HG03025 (cell line): ENCODE measurements at regions not wholly inside any gene's neighbourhood (a gene's known extent, or its start where the extent isn't known, plus 50 kb on each side); places are given as distances from the start of the nearest gene placed in this dataset.

Experiments
- ATAC-seq: cut with Tn5 transposase; IDR thresholded peaks from one replicate; pipeline ENCODE4 v1.9.1; 2021; ENCODE audit warnings: mild to moderate bottlenecking, moderate library complexity; ENCODE audit not compliant: unreplicated experiment, low FRiP score

DNA sequence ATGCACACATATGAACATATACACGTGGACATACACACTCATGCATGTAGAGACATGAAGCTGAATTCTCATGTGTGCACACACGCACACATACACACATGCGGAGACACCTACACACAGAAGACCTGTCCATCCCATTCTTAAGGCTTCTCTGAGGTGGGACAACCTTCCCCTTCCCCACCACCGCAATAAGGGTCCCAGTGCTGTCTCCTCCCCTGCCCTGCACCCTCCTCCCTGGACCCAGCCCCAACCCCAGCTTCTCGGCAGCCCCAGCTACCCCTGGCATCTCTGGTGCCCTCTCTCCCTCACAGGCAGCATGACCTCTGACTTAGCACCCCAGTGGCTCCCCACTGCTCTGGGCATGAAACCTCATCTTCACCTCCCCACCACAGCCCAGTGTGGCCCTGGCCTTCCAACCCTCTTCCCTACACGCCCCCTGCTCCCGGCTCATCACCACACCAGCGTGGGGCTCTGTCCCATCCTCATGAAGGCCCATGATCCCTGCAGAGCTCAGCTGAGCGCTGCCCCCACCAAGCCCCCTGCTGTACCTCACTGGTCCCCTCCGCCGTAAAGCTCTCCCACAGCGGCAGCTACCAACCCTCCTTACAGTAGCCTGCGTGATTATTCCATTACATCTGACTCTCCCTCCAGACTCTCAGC, 204.1 kb upstream of the ZNF536 start:
- no peak for ATAC-seq

DNA sequence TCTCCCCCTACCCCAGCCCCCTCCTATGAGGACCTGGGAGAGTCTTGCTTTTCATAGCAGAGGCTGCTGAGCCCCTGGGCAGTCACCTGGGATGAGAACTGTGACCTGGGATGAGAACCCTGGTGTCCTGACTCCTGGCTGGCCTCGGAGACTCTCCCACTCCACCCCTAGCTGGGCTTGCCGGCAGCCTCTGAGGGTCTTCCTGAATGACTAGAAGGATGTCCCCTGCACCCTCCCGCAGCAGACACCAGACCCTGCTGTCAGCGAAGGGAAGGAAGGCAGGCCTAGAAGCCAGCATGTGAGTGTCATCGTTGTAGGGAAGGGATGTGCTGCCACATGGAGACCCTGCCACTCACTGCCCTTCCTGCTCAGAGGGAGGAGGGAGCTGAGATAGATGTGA, 203.4 kb upstream of the ZNF536 start:
- no peak for ATAC-seq

DNA sequence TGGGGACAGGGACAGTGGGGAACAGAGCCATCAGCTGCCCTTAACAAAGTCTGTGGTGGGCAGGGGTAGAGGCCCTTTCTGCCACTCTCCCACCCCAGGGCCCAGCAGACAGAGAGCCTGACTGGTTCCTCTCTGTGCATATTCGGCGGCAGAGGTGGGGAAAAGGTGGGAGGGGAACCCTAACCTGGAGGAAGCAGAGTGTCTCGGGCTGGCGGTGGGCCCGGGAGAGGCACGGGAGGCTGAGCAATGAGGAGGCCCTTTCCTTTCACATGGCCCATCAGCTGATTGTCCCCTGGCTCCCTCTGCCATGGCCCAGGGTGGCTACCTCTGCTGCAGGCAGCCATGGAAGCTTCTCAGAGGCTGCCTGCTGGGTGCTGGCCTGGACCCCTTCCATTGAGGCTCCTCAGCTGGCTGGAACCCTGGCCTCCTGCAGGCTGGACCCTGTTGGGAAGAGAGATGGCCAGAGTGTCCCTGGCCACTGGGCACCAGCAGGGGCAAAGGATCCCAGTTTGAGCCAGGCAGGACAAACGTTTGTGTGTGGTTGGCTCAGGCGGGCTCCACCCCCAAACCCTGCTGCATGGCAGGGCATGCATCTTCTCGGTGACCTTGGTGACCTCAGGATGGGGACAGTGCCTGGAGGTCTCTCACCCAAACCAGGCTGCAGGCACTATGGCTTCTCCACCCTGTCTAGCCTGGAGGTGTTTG, 202.8 kb upstream of the ZNF536 start:
- ATAC-seq = no peak

DNA sequence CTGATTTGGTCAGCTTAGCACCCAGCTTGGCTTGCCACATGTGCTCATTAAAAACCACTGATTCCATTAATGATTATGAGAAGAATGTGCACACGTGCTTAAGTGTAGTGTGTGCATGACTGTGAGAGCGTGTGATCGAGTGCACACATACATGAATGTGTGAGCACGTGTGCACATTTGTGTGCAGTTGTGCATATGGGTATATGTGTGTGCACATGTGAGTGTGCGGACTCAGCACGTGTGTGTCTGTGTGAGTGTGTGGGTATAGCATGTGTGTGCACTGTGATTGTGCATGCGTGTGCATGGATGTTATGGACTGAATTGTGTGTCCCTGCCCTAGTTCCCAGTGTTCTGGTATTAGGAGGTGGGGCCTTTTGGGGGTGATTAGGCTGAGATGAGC, 202.1 kb upstream of the ZNF536 start:
- no peak for ATAC-seq

DNA sequence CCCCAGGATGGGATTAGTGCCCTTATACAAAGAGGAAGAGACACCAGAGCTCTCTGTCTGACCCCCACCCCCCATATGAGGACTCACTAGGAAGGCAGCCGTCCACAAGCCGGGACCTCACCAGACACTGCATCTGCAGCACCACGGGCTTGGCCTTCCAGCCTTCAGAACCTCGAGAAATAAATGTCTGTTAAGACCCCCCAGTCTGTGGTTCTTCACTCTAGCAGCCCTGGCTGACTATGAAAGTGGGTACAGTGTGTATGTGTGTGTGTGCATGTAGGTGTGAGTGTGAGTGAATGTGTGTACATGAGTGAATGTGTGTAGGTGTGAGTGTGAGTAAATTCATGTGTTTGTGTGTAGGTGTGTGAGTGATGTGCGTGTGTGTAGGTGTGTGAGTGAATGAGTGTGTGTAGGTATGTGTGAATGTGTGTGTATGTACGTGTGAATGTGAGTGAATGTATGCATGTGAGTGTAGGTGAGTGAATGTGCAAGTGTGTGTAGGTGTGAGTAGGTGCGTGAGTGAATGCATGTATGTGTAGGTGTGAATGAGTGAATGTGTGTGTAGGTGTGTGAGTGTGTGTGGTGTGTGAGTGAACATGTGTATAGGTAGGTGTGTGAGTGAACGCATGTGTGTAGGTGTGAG, 201.6 kb upstream of the ZNF536 start:
- no peak for ATAC-seq

DNA sequence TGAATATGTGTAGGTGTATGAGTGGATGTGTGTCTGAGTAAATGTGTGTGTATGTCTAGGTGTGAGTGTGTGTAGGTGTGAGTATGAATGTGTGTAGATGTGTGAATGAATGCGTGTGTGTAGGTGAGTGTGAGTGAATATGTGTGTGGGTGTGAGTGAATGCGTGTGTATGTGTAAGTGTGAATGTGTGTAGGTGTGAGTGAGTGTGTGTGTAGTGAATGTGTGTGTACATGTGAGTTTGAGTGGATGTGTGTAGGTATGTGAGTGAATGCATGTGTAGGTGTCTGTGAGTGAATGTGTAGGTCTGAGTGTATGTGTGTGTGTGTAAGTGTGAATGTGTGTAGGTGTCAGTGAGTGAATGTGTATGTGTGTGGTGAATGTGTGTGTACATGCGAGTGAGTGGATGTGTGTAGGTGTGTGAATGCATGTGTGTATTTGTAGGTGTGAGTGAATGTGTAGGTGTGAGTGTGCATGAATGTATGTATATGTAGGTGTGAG, 201.0 kb upstream of the ZNF536 start:
- no peak for ATAC-seq

DNA sequence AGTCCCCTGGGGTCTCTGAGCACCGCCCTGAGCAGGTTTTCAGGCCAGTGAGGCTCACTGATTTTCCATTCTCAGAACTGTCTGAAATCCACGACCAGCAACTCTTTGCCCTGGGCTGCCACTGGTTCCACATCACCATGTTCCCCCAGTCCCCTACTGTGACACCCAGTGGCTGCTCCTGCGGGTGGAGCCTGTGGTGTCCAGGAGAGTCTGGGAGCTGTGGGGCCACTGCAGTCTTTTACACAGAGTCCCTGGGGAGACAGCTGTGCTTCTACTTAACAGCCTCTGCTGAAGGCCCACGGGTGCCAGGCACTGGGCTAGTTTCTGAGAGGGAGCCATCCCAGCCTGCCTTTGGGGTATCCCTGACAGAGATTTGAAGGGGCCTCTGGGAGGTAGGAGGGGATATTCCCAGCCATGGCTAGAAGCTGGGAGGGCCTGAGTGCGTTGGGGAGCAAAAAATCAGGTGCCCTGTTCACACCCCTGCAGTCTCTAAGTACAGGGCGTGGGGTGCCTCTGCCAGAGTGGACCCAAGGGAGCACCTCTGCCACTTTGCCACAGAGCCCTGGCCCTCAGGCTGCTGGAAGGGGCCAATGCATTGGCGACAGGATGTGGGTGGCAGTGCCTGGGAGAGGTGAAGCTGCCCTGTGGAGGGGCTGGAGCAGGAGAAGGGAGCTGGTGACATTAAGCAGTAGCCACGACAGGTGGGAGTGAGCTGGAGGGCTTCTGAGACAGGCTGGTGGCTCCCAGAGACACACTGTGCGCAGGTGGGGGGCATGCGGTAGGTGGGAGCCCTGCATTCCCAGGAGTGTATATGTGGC, 200.2 kb upstream of the ZNF536 start:
- ATAC-seq = no peak

DNA sequence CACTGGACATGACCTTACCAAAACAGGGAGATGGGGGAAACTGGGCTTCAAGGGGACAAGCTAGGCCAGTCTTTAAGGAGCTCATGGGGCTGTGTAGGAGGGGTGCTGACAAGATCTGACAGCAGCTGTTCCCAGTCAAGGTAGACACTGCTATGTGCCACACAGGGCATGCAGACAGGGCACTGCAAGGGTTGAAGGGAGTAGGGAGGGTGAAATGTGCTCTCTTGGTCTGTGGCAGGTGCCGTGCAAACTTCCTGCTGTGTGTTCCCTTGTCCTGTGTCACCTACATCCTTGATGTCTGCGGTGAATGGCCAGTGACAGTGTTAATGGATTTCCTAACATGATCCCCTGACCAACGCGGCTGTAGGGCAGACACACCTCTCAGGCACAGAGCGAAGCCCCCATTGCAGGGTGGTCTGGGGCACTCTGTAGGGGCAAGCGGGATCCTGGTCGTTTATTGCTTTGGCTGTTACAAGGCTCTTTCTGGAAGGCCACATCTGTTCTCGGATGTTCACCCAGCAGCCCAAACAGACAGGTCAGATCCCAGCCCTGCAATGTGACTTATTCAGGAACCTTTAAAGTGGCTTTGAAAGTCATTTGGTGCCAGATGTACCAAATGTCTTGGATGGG, 199.5 kb upstream of the ZNF536 start:
- ATAC-seq = no peak

DNA sequence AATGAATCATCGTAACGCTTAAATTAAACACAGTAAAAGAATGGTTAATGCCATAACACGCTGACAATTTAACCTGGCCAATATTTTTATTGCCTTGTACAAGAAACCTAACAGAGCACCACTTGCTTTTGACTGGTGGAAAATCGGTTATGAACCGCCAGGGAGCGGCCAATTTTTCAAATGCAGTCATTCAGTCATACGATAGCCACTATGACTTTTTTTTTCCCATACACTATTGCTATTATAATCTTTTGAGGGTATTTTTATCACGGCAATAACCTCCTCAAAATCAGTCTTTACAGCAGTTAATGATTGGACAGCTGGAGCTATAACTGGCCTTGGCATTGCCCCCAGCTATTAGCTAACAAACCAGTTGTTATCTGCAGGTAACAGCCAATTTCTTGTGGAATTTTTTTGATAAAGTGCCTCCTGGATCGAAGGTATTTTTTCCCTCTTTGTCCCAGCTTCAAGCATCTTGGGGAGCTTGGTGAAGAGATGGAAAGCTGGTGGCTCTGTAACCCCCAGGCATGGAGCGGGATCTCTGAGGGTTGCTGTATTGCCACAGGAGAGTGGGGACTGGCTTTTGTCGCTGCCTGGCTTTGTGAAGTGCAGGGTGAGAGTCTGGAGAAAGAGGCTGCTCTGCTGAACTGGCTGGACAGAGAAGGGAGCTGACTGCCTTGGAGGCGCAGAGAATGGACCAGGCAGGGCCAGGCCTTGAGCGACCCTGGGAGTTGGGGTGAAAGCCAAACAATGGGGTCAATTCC, 198.4 kb upstream of the ZNF536 start:
- no peak for ATAC-seq

DNA sequence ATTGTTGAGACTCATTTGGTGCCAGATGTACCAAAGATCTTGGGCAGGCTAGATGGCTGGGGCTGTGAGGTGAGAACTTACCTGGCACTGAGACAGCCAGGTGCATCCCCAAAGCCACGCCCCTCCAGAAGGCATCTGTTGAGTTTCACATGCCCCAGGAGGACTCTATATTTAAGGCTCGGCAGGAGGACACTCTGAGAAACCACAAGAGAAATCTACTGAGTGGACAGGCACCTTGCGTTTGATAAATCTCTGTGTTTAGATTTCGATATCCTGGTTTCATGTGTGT, 197.9 kb upstream of the ZNF536 start:
- ATAC-seq = no peak

DNA sequence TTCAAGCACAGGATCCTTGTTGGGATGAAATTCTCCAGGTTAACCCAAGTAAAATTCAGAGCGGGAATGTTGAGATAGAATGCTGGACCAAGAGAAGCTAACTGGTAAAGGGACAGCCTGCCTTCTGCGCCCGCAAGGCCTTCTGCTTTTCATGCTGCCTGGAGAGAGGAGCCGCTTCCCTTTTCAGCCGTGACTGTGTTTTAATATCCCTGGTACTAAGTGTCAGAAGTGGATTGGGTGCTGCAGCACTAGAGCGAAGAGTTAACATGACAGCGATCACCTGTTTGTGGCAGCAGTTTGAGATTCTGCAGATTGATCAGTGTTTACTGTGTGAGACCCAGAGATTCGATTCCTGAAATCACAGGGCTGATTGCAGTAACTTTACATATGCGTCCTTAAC, 197.4 kb upstream of the ZNF536 start:
- no peak for ATAC-seq

DNA sequence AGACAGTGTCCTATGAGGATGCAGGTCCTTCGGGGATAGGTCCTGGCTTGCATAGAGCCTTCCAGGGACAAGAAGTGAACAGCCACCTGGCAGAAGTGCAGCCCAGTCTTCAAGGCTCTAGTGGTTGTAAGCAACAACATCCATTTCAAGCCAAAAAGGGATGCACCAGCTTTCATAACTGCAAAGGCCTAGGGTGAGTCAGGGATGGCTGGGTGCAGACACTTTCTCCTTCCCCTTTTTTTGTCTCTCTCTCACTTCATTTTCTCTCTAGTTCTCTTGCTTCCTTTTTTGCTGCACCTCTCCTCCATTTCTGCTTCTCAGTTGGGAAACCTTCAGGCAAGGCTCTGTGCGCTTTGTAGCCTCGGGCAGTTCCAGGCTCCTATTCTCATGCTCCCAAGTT, 196.2 kb upstream of the ZNF536 start:
- ATAC-seq = no peak

DNA sequence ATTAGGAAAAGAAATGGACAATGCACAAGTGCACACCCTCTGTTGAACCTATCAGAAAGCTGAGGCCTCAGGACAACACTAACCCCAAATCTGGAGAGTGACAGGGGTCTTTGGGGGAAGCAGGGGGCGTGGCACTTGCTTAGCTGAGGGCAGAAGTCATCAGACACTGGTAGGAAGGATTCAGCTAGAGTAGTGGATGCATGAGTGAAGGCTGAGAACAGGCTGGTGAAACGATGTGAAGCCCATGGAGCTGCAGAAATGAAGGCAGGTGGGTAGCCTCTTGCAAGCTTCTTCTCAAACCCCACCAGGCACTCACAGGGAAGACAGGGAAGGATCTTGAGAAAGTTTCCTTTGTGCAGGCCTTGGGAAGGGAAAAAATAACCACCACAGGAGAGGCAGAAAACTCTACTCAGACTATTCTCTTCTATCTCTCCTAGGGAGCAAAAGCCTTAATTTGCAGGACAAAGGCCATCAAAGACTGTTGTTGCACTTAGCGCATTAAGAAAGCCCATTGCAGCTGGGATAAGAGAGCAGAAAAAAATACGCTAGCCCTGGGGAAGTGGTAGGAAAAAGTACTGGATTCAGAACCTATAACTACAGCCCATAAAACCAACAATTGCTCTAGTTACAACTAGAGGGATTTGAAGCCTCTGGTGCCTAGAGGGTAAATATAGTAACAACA, 193.3 kb upstream of the ZNF536 start:
- no peak for ATAC-seq

DNA sequence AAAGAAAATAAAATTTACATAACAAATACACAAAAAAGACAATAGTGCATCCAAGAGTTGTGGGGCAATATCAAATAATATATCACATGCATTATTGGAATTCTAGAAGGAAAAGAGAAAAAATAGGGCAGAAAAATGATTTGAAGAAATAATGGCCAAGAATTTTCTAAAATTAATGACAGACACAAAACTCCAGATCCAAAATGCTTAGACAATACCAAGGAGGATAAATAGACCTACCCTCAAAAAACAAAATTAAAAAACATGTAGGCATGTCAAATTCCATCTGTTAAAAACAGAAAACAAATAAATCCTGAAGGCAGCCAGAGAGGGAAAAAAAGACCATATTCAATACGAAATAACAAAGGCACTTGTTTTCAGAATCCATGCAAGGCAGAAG, 191.5 kb upstream of the ZNF536 start:
- no peak for ATAC-seq

DNA sequence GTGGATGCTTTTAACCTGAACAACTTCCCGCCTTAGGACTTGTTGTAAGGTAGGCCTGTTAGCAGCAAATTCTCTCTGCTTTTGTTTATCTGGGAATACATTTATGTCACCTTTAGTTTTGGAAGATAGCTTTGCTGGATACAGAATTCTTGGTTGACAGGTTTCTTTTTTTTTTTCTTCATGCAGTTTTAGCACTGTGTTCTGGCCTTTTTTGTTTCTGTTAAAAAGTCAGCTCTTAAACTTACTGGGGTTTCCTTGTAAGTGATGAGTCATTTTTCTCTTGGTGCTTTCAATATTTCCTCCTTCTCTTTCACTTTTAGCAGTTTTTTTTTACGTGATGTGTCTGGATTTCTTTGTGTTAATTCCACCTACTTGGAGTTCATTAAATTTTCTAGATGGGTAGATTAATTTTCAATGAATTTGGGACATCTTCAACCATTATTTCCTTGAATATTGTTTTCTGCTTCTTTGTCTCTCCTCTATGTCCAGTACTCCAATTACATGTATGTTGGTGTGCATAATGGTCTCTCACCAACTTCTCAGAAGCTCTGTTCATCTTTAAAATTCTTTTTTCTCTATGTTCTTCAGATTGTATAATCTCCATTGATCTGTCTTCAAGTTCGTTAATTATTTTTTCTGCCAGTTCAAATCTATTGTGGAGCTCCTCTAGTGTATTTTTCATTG, 188.2 kb upstream of the ZNF536 start:
- no peak for ATAC-seq

DNA sequence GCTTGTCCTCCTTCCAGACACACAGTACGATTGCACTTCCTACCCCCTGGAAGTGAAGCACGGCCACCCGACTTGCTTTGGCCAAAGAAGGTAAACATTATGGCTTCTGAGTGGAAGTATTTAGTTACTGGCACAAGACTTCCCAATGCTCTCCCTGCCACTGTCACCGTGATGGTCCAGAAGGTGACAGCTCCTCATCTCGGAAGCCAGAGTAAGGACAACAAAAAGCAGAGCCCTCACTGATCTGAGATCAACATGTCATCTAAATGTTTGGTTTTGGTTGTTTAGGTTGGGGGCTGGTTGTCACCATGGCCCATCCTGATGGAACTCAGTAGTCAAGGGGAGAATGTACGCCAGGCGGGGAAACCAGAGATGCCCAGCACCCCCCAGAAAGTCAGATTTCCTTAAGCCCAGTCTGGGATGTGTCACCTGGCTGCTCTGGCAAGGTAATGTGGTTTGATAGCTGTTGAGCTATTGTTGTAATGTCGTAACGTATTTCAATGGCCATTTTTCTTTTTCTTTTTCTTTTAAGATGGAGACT, 170.1 kb upstream of the ZNF536 start:
- no peak for ATAC-seq

DNA sequence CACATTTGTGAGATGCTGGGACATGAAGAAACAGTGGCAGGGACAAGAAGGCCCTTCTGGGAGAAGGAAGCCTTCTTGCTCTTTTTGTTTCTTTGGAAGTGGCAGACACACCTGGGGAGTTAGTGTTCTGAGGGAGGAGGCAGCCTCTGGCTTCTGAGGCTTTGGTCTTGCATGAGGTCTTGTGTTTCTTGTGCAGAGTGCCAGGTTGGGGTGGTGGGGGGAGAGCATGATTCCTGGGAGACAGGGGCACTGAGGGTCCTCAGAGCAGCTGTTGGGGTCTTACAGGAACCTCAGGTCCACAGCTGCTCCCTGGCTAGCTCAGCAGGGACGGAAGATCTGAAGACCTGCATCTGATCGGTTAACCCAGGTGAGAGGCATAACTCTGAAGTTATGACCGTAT, 167.5 kb upstream of the ZNF536 start:
- no peak for ATAC-seq

DNA sequence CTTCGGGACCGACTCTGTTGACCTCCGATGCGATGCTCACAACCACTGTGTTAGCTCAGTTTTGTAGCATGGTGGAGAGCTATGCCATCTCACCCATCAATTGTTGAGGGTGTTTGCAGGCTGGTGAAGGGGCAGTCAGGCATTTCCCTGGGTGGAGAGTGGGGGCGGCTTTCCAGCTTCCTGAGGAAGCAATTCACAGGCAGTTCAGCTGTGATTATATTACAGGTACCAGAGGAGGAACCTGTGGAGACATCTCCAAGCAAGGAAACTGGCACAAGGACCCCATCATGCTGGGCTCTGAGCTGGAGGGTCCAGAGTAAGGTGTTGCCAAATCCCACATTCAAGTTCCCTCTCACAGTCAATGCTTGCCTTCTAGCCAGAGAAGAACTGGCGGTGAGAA, 166.0 kb upstream of the ZNF536 start:
- ATAC-seq = no peak

DNA sequence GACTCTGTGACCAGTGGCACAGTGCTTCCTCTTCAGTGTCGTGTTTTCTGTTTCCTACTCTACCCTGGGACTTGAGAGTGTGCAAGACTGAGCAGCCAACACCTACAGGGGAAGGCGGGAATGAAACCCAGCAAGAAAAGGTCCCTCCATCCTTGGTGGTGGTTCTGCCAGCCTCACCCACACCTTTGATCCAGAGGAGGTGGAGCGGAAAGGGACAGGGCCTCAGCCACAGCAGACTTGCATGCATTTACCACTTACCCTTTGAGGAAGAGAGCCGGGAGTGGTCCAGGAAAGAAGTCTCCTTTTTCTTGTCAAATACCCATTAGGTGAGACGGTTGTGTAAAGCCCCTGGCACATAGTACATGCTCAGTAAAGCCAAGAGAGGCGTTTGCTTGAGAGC, 164.8 kb upstream of the ZNF536 start:
- no peak for ATAC-seq
